ENCODE measurements at regions not wholly inside any gene's neighbourhood (a gene's known extent, or its start where the extent isn't known, plus 50 kb on each side); places are given as distances from the start of the nearest gene placed in this dataset.

GRCh38 chr12:93102744-93103143, 173.6 kb upstream of the EEA1 start:
- TF ChIP-seq POLR2A (IDR thresholded peaks at IDR 0.05) (no peak), CTCF (IDR thresholded peaks at IDR 0.05) (no peak)

All from breast epithelium (tissue), 3 donors.